Left forelimb (tissue), 1 donor: ENCODE measurements at regions not wholly inside any gene's neighbourhood (a gene's known extent, or its start where the extent isn't known, plus 50 kb on each side); places are given as distances from the start of the nearest gene placed in this dataset.

Experiments
- DNase-seq: peaks from one replicate; pipeline ENCODE4 v3.0.0-alpha.2; 2018; ENCODE audit warnings: low spot score

GRCh38 chr3:194249323-194250097 lies 101.6 kb downstream of the CPN2 start:
- peak; percentile 60 for DNase-seq

- DNase-seq: peak; percentile 94
These were observed 100.8 kb downstream of the CPN2 start for GRCh38 chr3:194250098-194251002.

- no peak for DNase-seq
These were observed 100.1 kb downstream of the CPN2 start for GRCh38 chr3:194251007-194251406.

GRCh38 chr3:194251461-194251860 lies 99.7 kb downstream of the CPN2 start:
- DNase-seq: no peak

- DNase-seq: no peak
These were observed 99.1 kb downstream of the CPN2 start for GRCh38 chr3:194251891-194252560.

GRCh38 chr3:194253270-194253669 lies 97.9 kb downstream of the CPN2 start:
- no peak for DNase-seq

GRCh38 chr3:194254040-194254439 lies 97.1 kb downstream of the CPN2 start:
- no peak for DNase-seq

- no peak for DNase-seq
These were observed 95.7 kb downstream of the CPN2 start for GRCh38 chr3:194255252-194256039.

GRCh38 chr3:194256040-194256945 lies 94.8 kb downstream of the CPN2 start:
- peak; percentile 58 for DNase-seq

GRCh38 chr3:194257151-194257621 lies 93.9 kb downstream of the CPN2 start:
- peak; percentile 41 for DNase-seq

GRCh38 chr3:194257916-194258668 lies 93.0 kb downstream of the CPN2 start:
- DNase-seq: peak; percentile 15

GRCh38 chr3:194259982-194260766 lies 91.0 kb downstream of the CPN2 start:
- DNase-seq: peak; percentile 36

GRCh38 chr3:194261581-194262063 lies 89.5 kb downstream of the CPN2 start:
- DNase-seq: peak; percentile 33

- DNase-seq: peak; percentile 28
These were observed 88.8 kb downstream of the CPN2 start for GRCh38 chr3:194262176-194262924.

GRCh38 chr3:194262925-194263305 lies 88.2 kb downstream of the CPN2 start:
- peak; percentile 14 for DNase-seq

- peak; percentile 58 for DNase-seq
These were observed 86.3 kb downstream of the CPN2 start for GRCh38 chr3:194264631-194265504.

- DNase-seq: peak; percentile 94
These were observed 85.6 kb downstream of the CPN2 start for GRCh38 chr3:194265505-194265892.
